Activated naive CD8-positive, alpha-beta T cell treated with anti-CD3 and anti-CD28 coated beads, Interleukin-2, amount 10 ng/mL, durations not matched to agents 7 days and 5 days (primary cell): ENCODE measurements at regions not wholly inside any gene's neighbourhood (a gene's known extent, or its start where the extent isn't known, plus 50 kb on each side); places are given as distances from the start of the nearest gene placed in this dataset.

Experiments used
- ATAC-seq: fragments of 150-1000 bp; cut with Tn5 transposase; one replicate; pipeline ENCODE4 v1.10.0; 2021; ENCODE audit warnings: low read depth, moderate library complexity
- POLR2A ChIA-PET: fragments of 350-600 bp; sonication (Branson Sonifier 250); formaldehyde crosslinking; loops from one replicate; lab custom pipeline; 2021; ENCODE audit warnings: antibody characterized with exemption; lab: Charles Lee
- DNase-seq: peaks from one replicate; pipeline ENCODE4 v3.0.0; 2021
- H3K27ac Mint-ChIP-seq: one replicate; pipeline ENCODE4 v1.8.0; 2022; ENCODE audit warnings: mild to moderate bottlenecking, mixed read lengths
- H3K27me3 Mint-ChIP-seq: one replicate; pipeline ENCODE4 v1.8.0; 2022; ENCODE audit warnings: mild to moderate bottlenecking, moderate library complexity, mixed read lengths
- H3K36me3 Mint-ChIP-seq: one replicate; pipeline ENCODE4 v1.8.0; 2021; ENCODE audit warnings: mild to moderate bottlenecking, mixed read lengths
- H3K4me1 Mint-ChIP-seq: one replicate; pipeline ENCODE4 v1.8.0; 2021; ENCODE audit warnings: mixed read lengths
- H3K4me3 Mint-ChIP-seq: one replicate; pipeline ENCODE4 v1.8.0; 2022; ENCODE audit warnings: mild to moderate bottlenecking, moderate library complexity, mixed read lengths
- H3K9me3 Mint-ChIP-seq: one replicate; pipeline ENCODE4 v1.8.0; 2021; ENCODE audit warnings: mixed read lengths

DNA sequence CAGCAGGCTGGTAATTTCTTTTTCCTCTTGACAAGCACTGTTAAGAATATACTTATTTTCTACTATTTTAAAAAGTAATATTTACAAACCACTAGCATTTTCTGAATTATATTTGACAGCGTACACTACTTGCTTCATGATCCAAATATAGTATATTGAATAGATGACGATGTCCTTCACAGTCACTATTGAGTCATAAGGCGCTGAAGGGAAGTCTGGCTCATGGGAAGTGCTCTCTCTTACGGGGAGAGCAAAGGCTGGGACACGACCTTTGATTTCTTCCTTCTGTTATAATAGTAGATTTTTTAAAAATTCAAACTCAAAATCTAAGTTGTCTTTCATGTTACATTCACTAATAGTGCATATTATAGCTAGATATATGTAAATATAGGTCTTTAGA lies 357.1 kb downstream of the SOCS6 start:
- ATAC-seq: no peak
- POLR2A ChIA-PET: no interaction called here
- Mint-ChIP-seq H3K36me3 (peaks cover 6% of the 10 kb centered on the region), H3K4me1 (peaks cover 9% of the 10 kb centered on the region), H3K27me3 (no peaks in the 10 kb centered on the region), H3K4me3 (no peak overlapping the region), H3K9me3 (peaks cover 5% of the 10 kb centered on the region), H3K27ac (no peak overlapping the region)
- no peak for DNase-seq

GRCh38 chr18:70643812-70644211 lies 355.0 kb downstream of the SOCS6 start:
- POLR2A ChIA-PET: no interaction called here
- DNase-seq (no peak), ATAC-seq (no peak)
- Mint-ChIP-seq H3K36me3 (no peaks in the 10 kb centered on the region), H3K4me3 (no peak overlapping the region), H3K27me3 (no peaks in the 10 kb centered on the region), H3K27ac (no peak overlapping the region), H3K4me1 (peaks cover 4% of the 10 kb centered on the region), H3K9me3 (peaks cover 3% of the 10 kb centered on the region)

GRCh38 chr18:70641156-70641775 lies 352.4 kb downstream of the SOCS6 start:
- Mint-ChIP-seq H3K27ac (peak overlapping the region; percentile 17), H3K36me3 (peaks cover 1% of the 10 kb centered on the region), H3K27me3 (no peaks in the 10 kb centered on the region), H3K4me1 (peaks cover 4% of the 10 kb centered on the region), H3K9me3 (peaks cover 5% of the 10 kb centered on the region), H3K4me3 (no peak overlapping the region)
- ATAC-seq (no peak), DNase-seq (no peak)
- POLR2A ChIA-PET: no interaction called here

- peaks cover 5% of the 10 kb centered on the region for H3K9me3 Mint-ChIP-seq
- H3K4me3 Mint-ChIP-seq: peak overlapping the region; percentile 46
- DNase-seq: no peak
- POLR2A ChIA-PET: interaction anchor here (0.5 kb wide), 1 partner anchor 81 kb away, joined by 5 read pairs; no protein-coding TSS in a partner anchor
- H3K4me1 Mint-ChIP-seq: peaks cover 4% of the 10 kb centered on the region
- peaks cover 1% of the 10 kb centered on the region for H3K36me3 Mint-ChIP-seq
- no peak for ATAC-seq
- peak overlapping the region; percentile 25 for H3K27ac Mint-ChIP-seq
- H3K27me3 Mint-ChIP-seq: no peaks in the 10 kb centered on the region
Observed at GRCh38 chr18:70640336-70640887, 351.6 kb downstream of the SOCS6 start.

DNA sequence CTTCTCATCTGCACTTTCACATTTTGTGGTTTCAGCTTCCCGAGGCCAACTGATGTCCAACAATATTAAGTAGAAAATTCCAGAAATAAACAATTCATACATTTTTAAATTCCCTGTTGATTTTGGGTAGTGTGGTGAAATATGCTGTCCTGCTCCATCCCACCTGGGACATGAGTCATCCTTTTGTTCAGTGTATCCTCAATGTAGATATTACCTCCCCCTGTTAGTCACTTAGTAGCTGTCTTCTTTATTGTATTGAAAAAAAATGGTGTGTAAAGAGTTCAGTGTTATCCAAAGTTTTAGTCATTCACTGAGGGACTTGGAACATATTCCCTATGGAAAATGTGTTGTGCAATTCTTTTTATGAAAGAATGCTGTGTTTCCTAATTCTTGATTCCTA lies 348.1 kb downstream of the SOCS6 start:
- no peak overlapping the region for H3K4me3 Mint-ChIP-seq
- no peak overlapping the region for H3K27ac Mint-ChIP-seq
- H3K27me3 Mint-ChIP-seq: no peaks in the 10 kb centered on the region
- POLR2A ChIA-PET: no interaction called here
- no peak for ATAC-seq
- H3K4me1 Mint-ChIP-seq: peaks cover 7% of the 10 kb centered on the region
- H3K9me3 Mint-ChIP-seq: peaks cover 5% of the 10 kb centered on the region
- H3K36me3 Mint-ChIP-seq: peaks cover 1% of the 10 kb centered on the region
- DNase-seq: no peak

- ATAC-seq (no peak), DNase-seq (no peak)
- peaks cover 2% of the 10 kb centered on the region for H3K4me1 Mint-ChIP-seq
- no peaks in the 10 kb centered on the region for H3K27me3 Mint-ChIP-seq
- peaks cover 6% of the 10 kb centered on the region for H3K9me3 Mint-ChIP-seq
- H3K36me3 Mint-ChIP-seq: peaks cover 1% of the 10 kb centered on the region
- H3K4me3 Mint-ChIP-seq: no peak overlapping the region
- POLR2A ChIA-PET: no interaction called here
- H3K27ac Mint-ChIP-seq: no peak overlapping the region
Observed at GRCh38 chr18:70634576-70635147, 345.8 kb downstream of the SOCS6 start.

DNA sequence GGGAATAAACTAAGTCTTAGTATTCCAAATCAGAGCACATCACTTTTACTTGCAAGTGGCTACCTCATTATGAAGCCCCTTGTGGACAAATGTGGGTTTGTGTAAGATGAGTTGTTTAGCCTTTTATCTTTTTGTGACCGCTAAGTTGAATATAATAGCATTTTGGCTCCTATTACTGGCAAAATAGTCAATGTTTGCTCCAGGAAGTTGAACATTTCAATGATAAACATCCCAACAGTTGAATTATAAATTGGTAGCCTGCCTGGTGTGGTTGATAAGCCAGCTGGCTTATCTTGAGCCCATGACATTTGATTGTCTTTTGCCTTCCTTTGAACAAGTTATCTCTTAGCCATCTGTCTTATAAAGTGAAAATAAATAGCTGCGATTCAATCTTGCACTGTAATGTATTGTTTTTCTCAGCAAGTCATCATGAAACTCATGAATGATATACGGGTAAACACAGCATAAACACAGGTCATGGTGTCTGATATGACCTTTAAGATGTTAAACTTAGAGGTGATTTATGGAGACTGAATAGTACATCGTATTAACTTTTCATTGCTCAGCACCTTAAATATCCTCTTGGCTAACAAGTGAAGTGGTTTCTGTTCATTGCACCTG lies 338.4 kb downstream of the SOCS6 start:
- ATAC-seq (no peak), DNase-seq (no peak)
- Mint-ChIP-seq H3K27me3 (no peaks in the 10 kb centered on the region), H3K36me3 (peaks cover 4% of the 10 kb centered on the region), H3K9me3 (peaks cover 5% of the 10 kb centered on the region), H3K4me3 (peak overlapping the region; percentile 14), H3K4me1 (peaks cover 7% of the 10 kb centered on the region), H3K27ac (no peak overlapping the region)
- POLR2A ChIA-PET: no interaction called here

DNA sequence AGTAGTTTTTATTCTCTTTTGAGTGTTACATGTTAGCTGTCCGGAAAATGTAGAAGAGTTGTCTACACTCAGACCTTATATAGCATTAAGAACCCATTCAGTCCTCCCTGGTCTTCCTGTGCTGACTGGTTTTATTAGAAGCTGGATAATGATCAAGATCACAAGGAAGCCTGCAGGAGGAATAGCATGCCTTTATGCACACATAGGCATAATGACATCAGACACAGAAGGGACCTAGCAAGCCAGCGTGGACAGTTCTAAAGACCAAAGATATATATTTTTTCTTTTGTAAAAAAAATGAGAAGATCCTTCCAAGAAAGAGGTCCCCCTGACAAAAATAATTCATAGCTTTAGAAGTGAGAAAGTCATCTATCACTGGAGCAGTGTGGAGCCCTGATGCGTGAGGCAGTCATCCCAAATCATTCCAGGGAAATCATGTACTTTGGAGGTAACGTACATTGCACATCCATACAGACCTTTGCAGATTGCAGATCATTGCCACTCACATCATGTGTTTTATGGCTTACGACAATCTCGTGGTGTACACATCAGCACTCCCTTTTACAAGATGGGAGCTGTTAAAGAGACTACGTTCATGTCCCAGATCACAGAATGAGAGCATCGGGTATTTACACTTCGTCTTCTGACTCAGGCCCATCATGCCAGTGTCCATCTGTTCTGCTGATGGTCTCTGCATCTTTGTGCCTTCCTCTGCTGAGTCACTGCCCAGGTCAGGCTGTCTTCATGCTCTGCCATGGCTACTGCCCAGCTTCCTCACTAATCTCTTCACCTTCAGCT lies 334.0 kb downstream of the SOCS6 start:
- Mint-ChIP-seq H3K27me3 (no peaks in the 10 kb centered on the region), H3K36me3 (peaks cover 4% of the 10 kb centered on the region), H3K9me3 (peaks cover 5% of the 10 kb centered on the region), H3K4me1 (peaks cover 29% of the 10 kb centered on the region), H3K27ac (no peak overlapping the region), H3K4me3 (no peak overlapping the region)
- POLR2A ChIA-PET: no interaction called here
- DNase-seq: no peak
- ATAC-seq: no peak

- POLR2A ChIA-PET: no interaction called here
- Mint-ChIP-seq H3K4me1 (peaks cover 25% of the 10 kb centered on the region), H3K27me3 (no peaks in the 10 kb centered on the region), H3K9me3 (peaks cover 5% of the 10 kb centered on the region), H3K36me3 (peaks cover 4% of the 10 kb centered on the region), H3K4me3 (peak overlapping the region; percentile 88), H3K27ac (peak overlapping the region; percentile 98)
- DNase-seq: peak; percentile 44
- peak; percentile 81 for ATAC-seq
Observed at GRCh38 chr18:70621710-70622109, 332.9 kb downstream of the SOCS6 start.

DNA sequence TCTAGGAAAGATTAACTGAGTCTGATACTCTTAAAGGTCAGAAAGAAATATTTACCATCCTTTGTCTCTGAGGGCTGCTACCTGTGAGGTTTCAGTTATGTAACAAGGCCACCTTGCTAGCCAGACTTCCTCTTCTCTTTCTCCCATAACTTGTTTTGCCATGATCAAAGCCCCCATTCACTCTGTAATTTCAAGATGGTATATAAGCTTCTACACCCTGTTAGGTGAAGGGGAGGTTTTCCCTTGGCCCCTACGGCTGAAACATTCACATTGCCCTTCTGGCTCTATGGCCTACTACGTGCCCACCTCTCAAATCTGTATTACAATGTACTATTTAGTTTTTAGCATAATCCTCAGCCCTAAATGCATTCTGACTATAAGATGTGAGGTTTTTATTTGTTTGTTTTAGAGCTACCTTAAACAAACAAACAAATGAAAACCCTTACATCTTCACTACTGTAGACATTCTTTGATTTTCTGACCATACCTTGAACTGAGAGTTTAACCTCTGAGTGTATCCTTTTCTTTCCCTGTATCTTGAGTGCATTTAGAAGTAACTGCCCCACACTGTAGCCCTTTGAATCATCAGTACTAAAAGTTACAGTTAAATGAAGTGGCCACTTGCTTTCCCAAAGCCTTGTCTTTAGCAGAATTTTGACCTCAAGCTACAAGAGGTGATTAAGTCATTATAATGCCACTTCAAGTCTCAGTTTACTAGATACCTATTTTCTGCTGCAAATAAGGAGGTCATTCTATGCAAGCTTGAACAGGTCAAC lies 332.2 kb downstream of the SOCS6 start:
- peaks cover 25% of the 10 kb centered on the region for H3K4me1 Mint-ChIP-seq
- POLR2A ChIA-PET: no interaction called here
- no peaks in the 10 kb centered on the region for H3K27me3 Mint-ChIP-seq
- H3K36me3 Mint-ChIP-seq: peaks cover 4% of the 10 kb centered on the region
- peak overlapping the region; percentile 98 for H3K27ac Mint-ChIP-seq
- ATAC-seq: peak; percentile 40
- DNase-seq: no peak
- H3K9me3 Mint-ChIP-seq: peaks cover 9% of the 10 kb centered on the region
- H3K4me3 Mint-ChIP-seq: peak overlapping the region; percentile 88

- H3K36me3 Mint-ChIP-seq: no peaks in the 10 kb centered on the region
- H3K9me3 Mint-ChIP-seq: peaks cover 10% of the 10 kb centered on the region
- POLR2A ChIA-PET: no interaction called here
- no peak overlapping the region for H3K4me3 Mint-ChIP-seq
- no peak for DNase-seq
- H3K27me3 Mint-ChIP-seq: no peaks in the 10 kb centered on the region
- peaks cover 22% of the 10 kb centered on the region for H3K4me1 Mint-ChIP-seq
- H3K27ac Mint-ChIP-seq: no peak overlapping the region
- ATAC-seq: no peak
Observed at GRCh38 chr18:70617020-70617763, 328.3 kb downstream of the SOCS6 start.

DNA sequence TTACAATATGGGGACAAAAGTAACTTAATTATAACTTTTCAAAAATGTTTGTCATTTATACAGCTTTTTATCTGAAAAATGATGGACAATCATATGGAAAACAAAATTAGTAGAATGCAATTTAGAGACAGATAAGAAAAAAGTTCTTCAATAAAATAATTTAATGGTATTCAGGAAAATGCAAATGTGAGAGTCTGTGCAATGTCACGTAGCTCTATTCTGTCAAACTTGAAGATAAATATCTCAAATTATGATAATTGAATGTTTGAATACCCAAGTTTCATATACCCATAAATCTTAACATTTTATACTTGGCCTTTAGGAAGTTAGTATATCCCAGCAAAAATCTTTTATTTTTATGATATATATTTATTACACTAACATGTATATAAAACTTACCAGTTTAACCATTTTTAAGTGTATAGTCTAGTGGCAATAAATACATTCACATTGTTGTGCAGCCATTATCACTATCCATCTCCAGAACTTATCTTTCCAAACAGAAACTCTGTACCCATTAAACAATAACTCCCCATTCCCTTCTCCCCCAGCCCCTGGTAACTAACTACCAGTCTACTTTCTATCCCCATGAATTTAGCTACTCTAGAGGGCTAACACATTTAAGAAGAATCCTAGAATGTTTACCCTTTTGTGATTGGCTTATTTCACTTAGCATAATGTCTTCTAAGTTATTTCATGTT lies 311.5 kb downstream of the SOCS6 start:
- POLR2A ChIA-PET: no interaction called here
- Mint-ChIP-seq H3K36me3 (no peaks in the 10 kb centered on the region), H3K27me3 (no peaks in the 10 kb centered on the region), H3K4me1 (peaks cover 6% of the 10 kb centered on the region), H3K4me3 (peak overlapping the region; percentile 44), H3K27ac (peak overlapping the region; percentile 74), H3K9me3 (peaks cover 6% of the 10 kb centered on the region)
- ATAC-seq: no peak
- no peak for DNase-seq
